ENCODE measurements at regions not wholly inside any gene's neighbourhood (a gene's known extent, or its start where the extent isn't known, plus 50 kb on each side); places are given as distances from the start of the nearest gene placed in this dataset.

DNA sequence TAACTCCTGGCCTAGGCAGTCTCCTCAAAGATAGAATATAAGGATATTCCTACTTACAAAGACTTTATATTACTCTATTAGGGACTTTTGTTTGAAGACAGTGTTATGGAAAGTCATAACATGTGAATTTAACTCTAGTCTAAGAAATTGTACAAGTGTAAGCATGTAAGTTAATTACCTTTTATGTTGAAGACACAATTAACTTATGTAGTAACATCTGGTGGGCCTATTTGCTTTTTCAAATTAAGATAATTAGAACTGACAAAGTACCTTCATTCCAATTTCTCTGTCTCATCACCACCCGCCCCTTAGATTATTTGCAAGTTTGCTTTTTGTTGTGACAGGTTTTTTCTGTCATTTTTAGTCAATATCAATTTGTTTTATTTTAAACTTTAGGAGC, 126.0 kb upstream of the THSD7A start:
- Histone ChIP-seq H3K9ac (ENCODE audit: insufficient read depth, low read depth, low read length) (no peak overlapping the region), H3K79me2 (ENCODE audit: insufficient read depth, low read length) (no peaks in the 10 kb centered on the region), H3K27ac (ENCODE audit: extremely low read length, insufficient read depth, low read length) (no peak overlapping the region), H3K4me3 (replicated peaks in 1 of 3; ENCODE audit: insufficient read depth in 1 of 3, low read depth in 2 of 3, low read length in 3 of 3) (no peak overlapping the region), H3K4me2 (ENCODE audit: low read depth, low read length) (no peak overlapping the region), H3K4me1 (ENCODE audit: insufficient read depth, low read length) (no peaks in the 10 kb centered on the region), H4K20me1 (ENCODE audit: insufficient read depth, low read length) (no peaks in the 10 kb centered on the region), H3K9me3 (ENCODE audit: low read length) (peaks cover 51% of the 10 kb centered on the region), H2AFZ (ENCODE audit: low read length) (no peak overlapping the region), H3K27me3 (ENCODE audit: control insufficient read depth in 1 of 2, insufficient read depth in 2 of 2, low read length in 2 of 2) (no peaks in the 10 kb centered on the region), H3K36me3 (replicated peaks in 1 of 2; ENCODE audit: control insufficient read depth in 1 of 2, insufficient read depth in 2 of 2, low read length in 2 of 2) (no peaks in the 10 kb centered on the region)
- FAIRE-seq (no peak), ATAC-seq (no peak), DNase-seq (ENCODE audit: low spot score) (no peak)
- CTCF ChIA-PET (ENCODE audit: low intra/inter-chr PET ratio, low total read pairs) = no interaction called here
- 10% methylated on average over 1 of the region's 1 CpG for WGBS (ENCODE audit: low lambda C conversion rate)
- intact Hi-C loops (cut with micrococcal nuclease; ENCODE audit: unreplicated experiment) = no loop called here
- POLR2A ChIA-PET = no interaction called here
- TF ChIP-seq ZNF282 (IDR thresholded peaks at IDR 0.05; ENCODE audit: partially characterized antibody) (no peak), CHD2 (IDR thresholded peaks at IDR 0.05; ENCODE audit: low read depth, low read length) (no peak), ZBTB8A (CRISPR knock-in tag; IDR thresholded peaks at IDR 0.05; ENCODE audit: borderline replicate concordance, low read depth) (no peak), GATAD2A (CRISPR knock-in tag; IDR thresholded peaks at IDR 0.05) (no peak), HNRNPUL1 (IDR thresholded peaks at IDR 0.05; ENCODE audit: low read depth, low read length) (no peak), CEBPG (CRISPR knock-in tag; IDR thresholded peaks at IDR 0.05) (no peak), HNRNPL (IDR thresholded peaks at IDR 0.05; ENCODE audit: low read depth, low read length) (no peak), RFX1 (IDR thresholded peaks at IDR 0.05) (no peak), ZNF563 (CRISPR knock-in tag; IDR thresholded peaks at IDR 0.05) (no peak)
- TF ChIP-seq, protein P1, sequence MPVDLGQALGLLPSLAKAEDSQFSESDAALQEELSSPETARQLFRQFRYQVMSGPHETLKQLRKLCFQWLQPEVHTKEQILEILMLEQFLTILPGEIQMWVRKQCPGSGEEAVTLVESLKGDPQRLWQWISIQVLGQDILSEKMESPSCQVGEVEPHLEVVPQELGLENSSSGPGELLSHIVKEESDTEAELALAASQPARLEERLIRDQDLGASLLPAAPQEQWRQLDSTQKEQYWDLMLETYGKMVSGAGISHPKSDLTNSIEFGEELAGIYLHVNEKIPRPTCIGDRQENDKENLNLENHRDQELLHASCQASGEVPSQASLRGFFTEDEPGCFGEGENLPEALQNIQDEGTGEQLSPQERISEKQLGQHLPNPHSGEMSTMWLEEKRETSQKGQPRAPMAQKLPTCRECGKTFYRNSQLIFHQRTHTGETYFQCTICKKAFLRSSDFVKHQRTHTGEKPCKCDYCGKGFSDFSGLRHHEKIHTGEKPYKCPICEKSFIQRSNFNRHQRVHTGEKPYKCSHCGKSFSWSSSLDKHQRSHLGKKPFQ (CRISPR knock-in tag; IDR thresholded peaks at IDR 0.05; ENCODE audit: insufficient replicate concordance) = no peak
- TF ChIP-seq, protein P2, sequence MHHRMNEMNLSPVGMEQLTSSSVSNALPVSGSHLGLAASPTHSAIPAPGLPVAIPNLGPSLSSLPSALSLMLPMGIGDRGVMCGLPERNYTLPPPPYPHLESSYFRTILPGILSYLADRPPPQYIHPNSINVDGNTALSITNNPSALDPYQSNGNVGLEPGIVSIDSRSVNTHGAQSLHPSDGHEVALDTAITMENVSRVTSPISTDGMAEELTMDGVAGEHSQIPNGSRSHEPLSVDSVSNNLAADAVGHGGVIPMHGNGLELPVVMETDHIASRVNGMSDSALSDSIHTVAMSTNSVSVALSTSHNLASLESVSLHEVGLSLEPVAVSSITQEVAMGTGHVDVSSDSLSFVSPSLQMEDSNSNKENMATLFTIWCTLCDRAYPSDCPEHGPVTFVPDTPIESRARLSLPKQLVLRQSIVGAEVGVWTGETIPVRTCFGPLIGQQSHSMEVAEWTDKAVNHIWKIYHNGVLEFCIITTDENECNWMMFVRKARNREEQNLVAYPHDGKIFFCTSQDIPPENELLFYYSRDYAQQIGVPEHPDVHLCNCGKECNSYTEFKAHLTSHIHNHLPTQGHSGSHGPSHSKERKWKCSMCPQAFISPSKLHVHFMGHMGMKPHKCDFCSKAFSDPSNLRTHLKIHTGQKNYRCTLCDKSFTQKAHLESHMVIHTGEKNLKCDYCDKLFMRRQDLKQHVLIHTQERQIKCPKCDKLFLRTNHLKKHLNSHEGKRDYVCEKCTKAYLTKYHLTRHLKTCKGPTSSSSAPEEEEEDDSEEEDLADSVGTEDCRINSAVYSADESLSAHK (CRISPR knock-in tag; IDR thresholded peaks at IDR 0.05; ENCODE audit: borderline replicate concordance) = no peak
- no TSS peak for BruUV-seq (replicated peaks)
- in situ Hi-C loops (cut with HindIII; ENCODE audit: extremely low pct_ligation_motif_present, low pct_unique_long_range_greater_than_20kb) = no loop called here

Measured in HepG2 (cell line).